ENCODE measurements at regions not wholly inside any gene's neighbourhood (a gene's known extent, or its start where the extent isn't known, plus 50 kb on each side); places are given as distances from the start of the nearest gene placed in this dataset.
A peak's percentile ranks its signal among the peaks of the same experiment; 100 is the strongest.

GRCh38 chr4:52358883-52359321 lies 300.2 kb downstream of the USP46 start:
- TF ChIP-seq, protein P1, sequence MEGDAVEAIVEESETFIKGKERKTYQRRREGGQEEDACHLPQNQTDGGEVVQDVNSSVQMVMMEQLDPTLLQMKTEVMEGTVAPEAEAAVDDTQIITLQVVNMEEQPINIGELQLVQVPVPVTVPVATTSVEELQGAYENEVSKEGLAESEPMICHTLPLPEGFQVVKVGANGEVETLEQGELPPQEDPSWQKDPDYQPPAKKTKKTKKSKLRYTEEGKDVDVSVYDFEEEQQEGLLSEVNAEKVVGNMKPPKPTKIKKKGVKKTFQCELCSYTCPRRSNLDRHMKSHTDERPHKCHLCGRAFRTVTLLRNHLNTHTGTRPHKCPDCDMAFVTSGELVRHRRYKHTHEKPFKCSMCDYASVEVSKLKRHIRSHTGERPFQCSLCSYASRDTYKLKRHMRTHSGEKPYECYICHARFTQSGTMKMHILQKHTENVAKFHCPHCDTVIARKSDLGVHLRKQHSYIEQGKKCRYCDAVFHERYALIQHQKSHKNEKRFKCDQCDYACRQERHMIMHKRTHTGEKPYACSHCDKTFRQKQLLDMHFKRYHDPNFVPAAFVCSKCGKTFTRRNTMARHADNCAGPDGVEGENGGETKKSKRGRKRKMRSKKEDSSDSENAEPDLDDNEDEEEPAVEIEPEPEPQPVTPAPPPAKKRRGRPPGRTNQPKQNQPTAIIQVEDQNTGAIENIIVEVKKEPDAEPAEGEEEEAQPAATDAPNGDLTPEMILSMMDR (IDR thresholded peaks at IDR 0.05; ENCODE audit: borderline replicate concordance) = no peak
- Histone ChIP-seq H3K4me1 (no peaks in the 10 kb centered on the region), H3K9me3 (replicated peaks) (no peaks in the 10 kb centered on the region), H3K4me3 (no peak overlapping the region), H3K36me3 (no peaks in the 10 kb centered on the region), H3K27ac (replicated peaks) (peak overlapping the region; percentile 56), H3K27me3 (ENCODE audit: low read depth) (no peaks in the 10 kb centered on the region)
- peak; percentile 34 for DNase-seq
- intact Hi-C loops (cut with micrococcal nuclease) = no loop called here

DNA sequence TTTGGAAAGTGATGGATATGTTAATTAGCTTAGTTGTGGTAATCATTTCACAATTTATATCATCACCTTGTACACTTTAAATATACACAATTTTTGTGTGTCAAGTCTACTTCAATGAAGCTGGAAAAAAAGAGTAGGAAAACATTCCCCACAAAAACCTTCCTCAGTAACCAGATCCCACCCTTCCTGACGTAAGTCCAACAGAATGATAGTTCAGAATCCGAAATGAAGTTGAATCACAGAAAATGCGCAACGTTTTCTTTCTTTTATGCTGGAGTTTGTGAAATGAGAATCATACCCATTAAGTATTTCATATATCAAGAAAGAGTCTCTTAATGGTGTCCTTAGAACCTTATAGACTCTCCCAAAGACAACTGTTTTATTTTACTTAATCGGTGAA lies 292.9 kb downstream of the USP46 start:
- DNase-seq = no peak
- TF ChIP-seq, protein P1 (IDR thresholded peaks at IDR 0.05; ENCODE audit: borderline replicate concordance) = no peak
- H3K36me3 ChIP-seq = no peaks in the 10 kb centered on the region
- H3K27me3 ChIP-seq (ENCODE audit: low read depth) = no peaks in the 10 kb centered on the region
- no peaks in the 10 kb centered on the region for H3K9me3 ChIP-seq (replicated peaks)
- H3K4me3 ChIP-seq = no peak overlapping the region
- no peak overlapping the region for H3K27ac ChIP-seq (replicated peaks)
- no peaks in the 10 kb centered on the region for H3K4me1 ChIP-seq
- intact Hi-C loops (cut with micrococcal nuclease) = no loop called here

GRCh38 chr4:52366621-52367020 lies 292.5 kb downstream of the USP46 start:
- TF ChIP-seq, protein P1 (IDR thresholded peaks at IDR 0.05; ENCODE audit: borderline replicate concordance) = no peak
- Histone ChIP-seq H3K27me3 (ENCODE audit: low read depth) (no peaks in the 10 kb centered on the region), H3K4me1 (no peaks in the 10 kb centered on the region), H3K27ac (replicated peaks) (no peak overlapping the region), H3K36me3 (no peaks in the 10 kb centered on the region), H3K4me3 (no peak overlapping the region), H3K9me3 (replicated peaks) (no peaks in the 10 kb centered on the region)
- no peak for DNase-seq
- intact Hi-C loops (cut with micrococcal nuclease) = no loop called here

- Histone ChIP-seq H3K27me3 (ENCODE audit: low read depth) (no peaks in the 10 kb centered on the region), H3K9me3 (replicated peaks) (no peaks in the 10 kb centered on the region), H3K36me3 (no peaks in the 10 kb centered on the region), H3K4me3 (no peak overlapping the region), H3K4me1 (no peaks in the 10 kb centered on the region), H3K27ac (replicated peaks) (no peak overlapping the region)
- no peak for DNase-seq
- TF ChIP-seq, protein P1 (IDR thresholded peaks at IDR 0.05; ENCODE audit: borderline replicate concordance) = no peak
- intact Hi-C loops (cut with micrococcal nuclease) = no loop called here
Measured at GRCh38 chr4:52367282-52367830, 291.7 kb downstream of the USP46 start.

DNA sequence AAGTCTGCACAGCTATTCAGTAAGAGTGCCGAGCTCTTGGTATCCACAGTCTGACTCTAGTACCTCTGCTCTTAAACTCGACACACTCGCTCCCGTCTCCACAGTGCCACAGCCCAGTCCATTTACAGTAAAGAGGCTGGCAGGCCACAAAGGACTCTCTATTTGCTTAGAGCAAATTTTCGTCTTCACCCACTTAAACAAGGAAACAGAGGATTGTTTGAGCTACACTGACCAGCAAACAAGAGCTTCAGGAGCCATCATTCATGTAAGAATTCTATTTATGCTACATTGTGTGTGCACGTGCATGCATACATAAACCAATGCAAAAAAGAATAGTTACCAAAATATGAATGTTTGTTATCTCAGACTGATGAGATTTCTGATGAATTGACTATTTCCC lies 290.2 kb downstream of the USP46 start:
- intact Hi-C loops (cut with micrococcal nuclease) = no loop called here
- Histone ChIP-seq H3K36me3 (no peaks in the 10 kb centered on the region), H3K9me3 (replicated peaks) (no peaks in the 10 kb centered on the region), H3K4me3 (no peak overlapping the region), H3K27ac (replicated peaks) (no peak overlapping the region), H3K27me3 (ENCODE audit: low read depth) (no peaks in the 10 kb centered on the region), H3K4me1 (no peaks in the 10 kb centered on the region)
- no peak for DNase-seq
- TF ChIP-seq, protein P1 (IDR thresholded peaks at IDR 0.05; ENCODE audit: borderline replicate concordance) = no peak

Measured in left ventricle myocardium inferior (tissue), 1 donor.